Neural progenitor cell (in vitro differentiated cells): ENCODE measurements at regions not wholly inside any gene's neighbourhood (a gene's known extent, or its start where the extent isn't known, plus 50 kb on each side); places are given as distances from the start of the nearest gene placed in this dataset.

Experiments used
- DNase-seq: peaks from one replicate; pipeline ENCODE4 v3.0.0-alpha.2; 2016; ENCODE audit warnings: low spot score
- H2AFZ ChIP-seq: fragments of 200-600 bp; sonication (generic); replicated peaks from 2 replicates; pipeline ENCODE4 v1.6.1; 2016; ENCODE audit warnings: antibody characterized with exemption
- H3F3A ChIP-seq: fragments of 200-600 bp; sonication (generic); 2 replicates; pipeline ENCODE4 v1.6.1; 2016; ENCODE audit warnings: antibody characterized with exemption, low read depth
- H3K27ac ChIP-seq: fragments of 200-600 bp; sonication (generic); 2 replicates; pipeline ENCODE4 v1.5.1; 2016; ENCODE audit warnings: mild to moderate bottlenecking
- H3K27me3 ChIP-seq: fragments of 200-600 bp; sonication (generic); 2 replicates; pipeline ENCODE4 v1.6.1; 2016; ENCODE audit warnings: mild to moderate bottlenecking, moderate library complexity
- H3K36me3 ChIP-seq: fragments of 200-600 bp; sonication (generic); 2 replicates; pipeline ENCODE4 v1.5.1; 2016
- H3K4me1 ChIP-seq: fragments of 200-600 bp; sonication (generic); 2 replicates; pipeline ENCODE4 v1.6.1; 2016; ENCODE audit warnings: mixed run types
- H3K4me2 ChIP-seq: fragments of 200-600 bp; sonication (generic); 2 replicates; pipeline ENCODE4 v1.6.1; 2016
- H3K4me3 ChIP-seq: fragments of 200-600 bp; sonication (generic); 2 replicates; pipeline ENCODE4 v1.5.1; 2016
- H3K79me2 ChIP-seq: fragments of 200-600 bp; sonication (generic); 2 replicates; pipeline ENCODE4 v1.6.1; 2016; ENCODE audit warnings: low read depth
- H3K9ac ChIP-seq: fragments of 200-600 bp; sonication (generic); 2 replicates; pipeline ENCODE4 v1.6.1; 2016
- H3K9me3 ChIP-seq: fragments of 200-600 bp; sonication (generic); 2 replicates; pipeline ENCODE4 v1.5.1; 2016; ENCODE audit warnings: low read depth
- H4K20me1 ChIP-seq: fragments of 200-600 bp; sonication (generic); 2 replicates; pipeline ENCODE4 v1.6.1; 2016; ENCODE audit warnings: low read depth
- H3K27ac Mint-ChIP-seq: 3 replicates; pipeline ENCODE4 v1.8.0; 2021; ENCODE audit warnings: mixed read lengths
- H3K27me3 Mint-ChIP-seq: 2 replicates; pipeline ENCODE4 v1.8.0; 2022; ENCODE audit warnings: low read depth, mild to moderate bottlenecking, inconsistent platforms, moderate library complexity, mixed read lengths; ENCODE audit not compliant: insufficient read depth
- H3K36me3 Mint-ChIP-seq: 3 replicates; pipeline ENCODE4 v1.8.0; 2021; ENCODE audit warnings: mixed read lengths
- H3K4me1 Mint-ChIP-seq: 3 replicates; pipeline ENCODE4 v1.8.0; 2021; ENCODE audit warnings: mixed read lengths
- H3K4me3 Mint-ChIP-seq: 3 replicates; pipeline ENCODE4 v1.8.0; 2021; ENCODE audit warnings: mild to moderate bottlenecking, moderate library complexity, mixed read lengths
- H3K9me3 Mint-ChIP-seq: 3 replicates; pipeline ENCODE4 v1.8.0; 2020; ENCODE audit warnings: mixed read lengths
- EZH2 ChIP-seq: fragments of 200-600 bp; sonication (generic); IDR thresholded peaks from 2 replicates; pipeline ENCODE4 v1.6.1; 2017; ENCODE audit warnings: antibody characterized with exemption, mild to moderate bottlenecking, moderate library complexity
- EZH2phosphoT487 ChIP-seq: fragments of 200-600 bp; sonication (generic); IDR thresholded peaks from 2 replicates; pipeline ENCODE4 v1.6.1; 2017; ENCODE audit warnings: antibody characterized with exemption
- TF ChIP-seq, protein P1 (sequence below): fragments of 200-600 bp; sonication (generic); IDR thresholded peaks from 2 replicates; pipeline ENCODE4 v1.5.1; 2017; ENCODE audit warnings: antibody characterized with exemption, mild to moderate bottlenecking

GRCh38 chr6:81666481-81666880 lies 86.0 kb downstream of the TENT5A start:
- Histone ChIP-seq H3F3A (no peaks in the 10 kb centered on the region), H3K79me2 (no peaks in the 10 kb centered on the region), H3K36me3 (no peaks in the 10 kb centered on the region), H3K4me1 (no peaks in the 10 kb centered on the region), H3K4me3 (no peak overlapping the region), H4K20me1 (no peaks in the 10 kb centered on the region), H3K4me2 (no peak overlapping the region), H2AFZ (no peak overlapping the region), H3K9ac (no peak overlapping the region), H3K27ac (no peak overlapping the region), H3K27me3 (no peaks in the 10 kb centered on the region), H3K9me3 (no peaks in the 10 kb centered on the region)
- Mint-ChIP-seq H3K36me3 (no peaks in the 10 kb centered on the region), H3K4me1 (no peaks in the 10 kb centered on the region), H3K4me3 (no peak overlapping the region), H3K27ac (no peak overlapping the region), H3K27me3 (no peaks in the 10 kb centered on the region), H3K9me3 (no peaks in the 10 kb centered on the region)
- no peak for TF ChIP-seq EZH2
- TF ChIP-seq, protein P1, sequence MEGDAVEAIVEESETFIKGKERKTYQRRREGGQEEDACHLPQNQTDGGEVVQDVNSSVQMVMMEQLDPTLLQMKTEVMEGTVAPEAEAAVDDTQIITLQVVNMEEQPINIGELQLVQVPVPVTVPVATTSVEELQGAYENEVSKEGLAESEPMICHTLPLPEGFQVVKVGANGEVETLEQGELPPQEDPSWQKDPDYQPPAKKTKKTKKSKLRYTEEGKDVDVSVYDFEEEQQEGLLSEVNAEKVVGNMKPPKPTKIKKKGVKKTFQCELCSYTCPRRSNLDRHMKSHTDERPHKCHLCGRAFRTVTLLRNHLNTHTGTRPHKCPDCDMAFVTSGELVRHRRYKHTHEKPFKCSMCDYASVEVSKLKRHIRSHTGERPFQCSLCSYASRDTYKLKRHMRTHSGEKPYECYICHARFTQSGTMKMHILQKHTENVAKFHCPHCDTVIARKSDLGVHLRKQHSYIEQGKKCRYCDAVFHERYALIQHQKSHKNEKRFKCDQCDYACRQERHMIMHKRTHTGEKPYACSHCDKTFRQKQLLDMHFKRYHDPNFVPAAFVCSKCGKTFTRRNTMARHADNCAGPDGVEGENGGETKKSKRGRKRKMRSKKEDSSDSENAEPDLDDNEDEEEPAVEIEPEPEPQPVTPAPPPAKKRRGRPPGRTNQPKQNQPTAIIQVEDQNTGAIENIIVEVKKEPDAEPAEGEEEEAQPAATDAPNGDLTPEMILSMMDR, result no peak
- TF ChIP-seq EZH2phosphoT487, result no peak
- no peak for DNase-seq

- Histone ChIP-seq H3K27ac (no peak overlapping the region), H3K4me2 (no peak overlapping the region), H3K79me2 (no peaks in the 10 kb centered on the region), H3K27me3 (no peaks in the 10 kb centered on the region), H3K4me1 (no peaks in the 10 kb centered on the region), H3F3A (no peaks in the 10 kb centered on the region), H3K36me3 (no peaks in the 10 kb centered on the region), H2AFZ (no peak overlapping the region), H3K4me3 (no peak overlapping the region), H3K9ac (no peak overlapping the region), H3K9me3 (no peaks in the 10 kb centered on the region), H4K20me1 (no peaks in the 10 kb centered on the region)
- TF ChIP-seq EZH2phosphoT487 (no peak), EZH2 (no peak)
- TF ChIP-seq, protein P1, result no peak
- Mint-ChIP-seq H3K9me3 (no peaks in the 10 kb centered on the region), H3K27me3 (no peaks in the 10 kb centered on the region), H3K4me1 (no peaks in the 10 kb centered on the region), H3K36me3 (no peaks in the 10 kb centered on the region), H3K27ac (no peak overlapping the region), H3K4me3 (no peak overlapping the region)
- no peak for DNase-seq
Measured at GRCh38 chr6:81656231-81656630, 96.2 kb downstream of the TENT5A start.

- Histone ChIP-seq H2AFZ (no peak overlapping the region), H3K27ac (no peak overlapping the region), H3K9ac (no peak overlapping the region), H3K9me3 (no peaks in the 10 kb centered on the region), H3K4me1 (no peaks in the 10 kb centered on the region), H3K27me3 (no peaks in the 10 kb centered on the region), H3K4me3 (no peak overlapping the region), H3K36me3 (no peaks in the 10 kb centered on the region), H4K20me1 (no peaks in the 10 kb centered on the region), H3F3A (no peaks in the 10 kb centered on the region), H3K79me2 (no peaks in the 10 kb centered on the region), H3K4me2 (no peak overlapping the region)
- no peak overlapping the region for H3K4me3 Mint-ChIP-seq
- no peaks in the 10 kb centered on the region for H3K36me3 Mint-ChIP-seq
- no peaks in the 10 kb centered on the region for H3K27me3 Mint-ChIP-seq
- no peaks in the 10 kb centered on the region for H3K4me1 Mint-ChIP-seq
- TF ChIP-seq EZH2phosphoT487, result no peak
- H3K9me3 Mint-ChIP-seq, result no peaks in the 10 kb centered on the region
- H3K27ac Mint-ChIP-seq, result no peak overlapping the region
- DNase-seq, result no peak
Measured at GRCh38 chr6:81655696-81656095, 96.8 kb downstream of the TENT5A start.

DNA sequence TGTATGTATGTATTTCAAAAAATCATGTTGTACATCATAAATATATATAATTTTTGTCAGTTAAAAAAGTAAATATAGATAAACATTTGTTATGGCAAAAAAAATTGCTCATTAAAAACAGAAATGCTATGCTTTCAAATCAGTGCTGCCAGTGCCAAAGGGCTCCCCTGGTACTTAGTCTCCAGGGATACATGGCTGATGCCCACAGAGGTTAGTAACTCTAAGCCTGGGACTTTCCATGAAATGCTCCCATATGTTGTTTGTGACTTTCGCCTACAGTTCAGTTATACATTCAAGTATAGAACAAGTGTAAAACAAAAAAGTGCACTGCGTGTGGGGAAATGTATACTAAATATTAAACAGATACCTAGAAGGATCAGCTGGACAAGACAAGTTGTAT lies 104.0 kb downstream of the TENT5A start:
- no peak overlapping the region for H3K27ac Mint-ChIP-seq
- H3F3A ChIP-seq, result no peaks in the 10 kb centered on the region
- H4K20me1 ChIP-seq, result no peaks in the 10 kb centered on the region
- no peaks in the 10 kb centered on the region for H3K27me3 Mint-ChIP-seq
- H2AFZ ChIP-seq, result no peak overlapping the region
- no peak overlapping the region for H3K4me3 Mint-ChIP-seq
- no peaks in the 10 kb centered on the region for H3K4me1 ChIP-seq
- no peak overlapping the region for H3K27ac ChIP-seq
- H3K9me3 ChIP-seq, result no peaks in the 10 kb centered on the region
- no peak overlapping the region for H3K4me3 ChIP-seq
- no peaks in the 10 kb centered on the region for H3K36me3 ChIP-seq
- peaks cover 2% of the 10 kb centered on the region for H3K9me3 Mint-ChIP-seq
- TF ChIP-seq EZH2phosphoT487 (no peak), EZH2 (no peak)
- TF ChIP-seq, protein P1, result no peak
- H3K4me1 Mint-ChIP-seq, result no peaks in the 10 kb centered on the region
- H3K36me3 Mint-ChIP-seq, result no peaks in the 10 kb centered on the region
- H3K9ac ChIP-seq, result no peak overlapping the region
- H3K4me2 ChIP-seq, result no peak overlapping the region
- no peaks in the 10 kb centered on the region for H3K27me3 ChIP-seq
- no peaks in the 10 kb centered on the region for H3K79me2 ChIP-seq
- no peak for DNase-seq
